ENCODE measurements at regions not wholly inside any gene's neighbourhood (a gene's known extent, or its start where the extent isn't known, plus 50 kb on each side); places are given as distances from the start of the nearest gene placed in this dataset.
A peak's percentile ranks its signal among the peaks of the same experiment; 100 is the strongest.
"Not testable (repeated sequence)": the region's sequence is repeated elsewhere in the genome, so short reads cannot be mapped to it uniquely, and the experiment has no call there.

GRCh38 chr21:20445971-20446370 lies 552.2 kb upstream of the NCAM2 start:
- no peak for DNase-seq

- DNase-seq, result no peak
These were observed 547.2 kb upstream of the NCAM2 start for GRCh38 chr21:20451046-20451445.

GRCh38 chr21:20452935-20453334 lies 545.3 kb upstream of the NCAM2 start:
- no peak for DNase-seq

GRCh38 chr21:20459838-20460237 lies 538.4 kb upstream of the NCAM2 start:
- DNase-seq, result no peak

- no peak for DNase-seq
These were observed 534.8 kb upstream of the NCAM2 start for GRCh38 chr21:20463362-20463761.

- DNase-seq, result no peak
These were observed 528.8 kb upstream of the NCAM2 start for GRCh38 chr21:20469361-20469760.

- no peak for DNase-seq
These were observed 511.9 kb upstream of the NCAM2 start for GRCh38 chr21:20486303-20486702.

- DNase-seq, result not testable (repeated sequence)
These were observed 495.3 kb upstream of the NCAM2 start for GRCh38 chr21:20502915-20503314.

- no peak for DNase-seq
These were observed 490.4 kb upstream of the NCAM2 start for GRCh38 chr21:20507783-20508182.

GRCh38 chr21:20511216-20511880 lies 486.9 kb upstream of the NCAM2 start:
- DNase-seq, result no peak

- DNase-seq, result no peak
These were observed 482.8 kb upstream of the NCAM2 start for GRCh38 chr21:20515446-20515845.

- DNase-seq, result no peak
These were observed 479.1 kb upstream of the NCAM2 start for GRCh38 chr21:20519076-20519475.

GRCh38 chr21:20522611-20523010 lies 475.6 kb upstream of the NCAM2 start:
- DNase-seq, result no peak

- DNase-seq, result no peak
These were observed 475.0 kb upstream of the NCAM2 start for GRCh38 chr21:20523191-20523590.

GRCh38 chr21:20527731-20528460 lies 470.3 kb upstream of the NCAM2 start:
- peak; percentile 50 for DNase-seq

- DNase-seq, result no peak
These were observed 461.1 kb upstream of the NCAM2 start for GRCh38 chr21:20537130-20537529.

- DNase-seq, result no peak
These were observed 460.1 kb upstream of the NCAM2 start for GRCh38 chr21:20538039-20538658.

- DNase-seq, result no peak
These were observed 452.8 kb upstream of the NCAM2 start for GRCh38 chr21:20545454-20545853.

GRCh38 chr21:20551939-20552338 lies 446.3 kb upstream of the NCAM2 start:
- no peak for DNase-seq

- DNase-seq, result no peak
These were observed 443.4 kb upstream of the NCAM2 start for GRCh38 chr21:20554785-20555184.

GRCh38 chr21:20570824-20571232 lies 427.4 kb upstream of the NCAM2 start:
- no peak for DNase-seq

- no peak for DNase-seq
These were observed 425.6 kb upstream of the NCAM2 start for GRCh38 chr21:20572582-20572981.

GRCh38 chr21:20581361-20581760 lies 416.8 kb upstream of the NCAM2 start:
- no peak for DNase-seq

- no peak for DNase-seq
These were observed 406.9 kb upstream of the NCAM2 start for GRCh38 chr21:20591284-20591683.

Measured in NCI-H1092 treated with DMSO at 0.1 percent for 48 hours (cell line).